Neutrophil (primary cell): ENCODE measurements at regions not wholly inside any gene's neighbourhood (a gene's known extent, or its start where the extent isn't known, plus 50 kb on each side); places are given as distances from the start of the nearest gene placed in this dataset.
A peak's percentile ranks its signal among the peaks of the same experiment; 100 is the strongest.
"Not testable (repeated sequence)": the region's sequence is repeated elsewhere in the genome, so short reads cannot be mapped to it uniquely, and the experiment has no call there.

Source experiments
- H3K27ac ChIP-seq: fragments of 200-600 bp; sonication (generic); 2 replicates; pipeline ENCODE4 v1.5.1; 2016; ENCODE audit warnings: mild to moderate bottlenecking, moderate library complexity
- H3K27me3 ChIP-seq: fragments of 200-600 bp; sonication (generic); 2 replicates; pipeline ENCODE4 v1.6.0; 2016; ENCODE audit warnings: mild to moderate bottlenecking
- H3K36me3 ChIP-seq: fragments of 200-600 bp; sonication (generic); 2 replicates; pipeline ENCODE4 v1.5.1; 2017
- H3K4me1 ChIP-seq, 2 experiments: fragments of 200-600 bp in 1 of 2; sonication (generic) in 1 of 2; 1 replicate in 1 of 2; 2 replicates in 1 of 2; pipeline versions ENCODE4 v1.5.1 to v1.6.1; 2013 to 2016; ENCODE audit warnings: low read depth in 1 of 2, low read length in 1 of 2, mild to moderate bottlenecking in 1 of 2, moderate library complexity in 1 of 2; ENCODE audit not compliant: control insufficient read depth in 1 of 2, insufficient read depth in 1 of 2
- H3K4me3 ChIP-seq, 2 experiments: fragments of 200-600 bp in 1 of 2; sonication (generic) in 1 of 2; 1 replicate in 1 of 2; 2 replicates in 1 of 2; pipeline ENCODE4 v1.5.1; 2013 to 2016; ENCODE audit warnings: low read depth in 1 of 2, low read length in 1 of 2, mild to moderate bottlenecking in 1 of 2, moderate library complexity in 1 of 2
- H3K9me3 ChIP-seq: fragments of 200-600 bp; sonication (generic); 2 replicates; pipeline ENCODE4 v1.5.1; 2016
- CTCF ChIP-seq: fragments of 200-600 bp; sonication (generic); IDR thresholded peaks from 2 replicates; pipeline ENCODE4 v1.5.1; 2016; ENCODE audit warnings: antibody characterized with exemption

- no peaks in the 10 kb centered on the region for H3K9me3 ChIP-seq
- H3K27ac ChIP-seq = no peak overlapping the region
- H3K36me3 ChIP-seq = no peaks in the 10 kb centered on the region
- no peaks in the 10 kb centered on the region for H3K4me1 ChIP-seq
- no peak overlapping the region for H3K4me3 ChIP-seq
- no peaks in the 10 kb centered on the region for H3K27me3 ChIP-seq
- no peak for TF ChIP-seq CTCF
Observed at GRCh38 chr18:46237891-46238290, 133.7 kb downstream of the HAUS1 start.

GRCh38 chr18:46239549-46239948 is 135.4 kb downstream of the HAUS1 start:
- Histone ChIP-seq H3K9me3 (no peaks in the 10 kb centered on the region), H3K4me3 (no peak overlapping the region), H3K4me1 (no peaks in the 10 kb centered on the region), H3K36me3 (no peaks in the 10 kb centered on the region), H3K27me3 (no peaks in the 10 kb centered on the region), H3K27ac (no peak overlapping the region)
- no peak for TF ChIP-seq CTCF

DNA sequence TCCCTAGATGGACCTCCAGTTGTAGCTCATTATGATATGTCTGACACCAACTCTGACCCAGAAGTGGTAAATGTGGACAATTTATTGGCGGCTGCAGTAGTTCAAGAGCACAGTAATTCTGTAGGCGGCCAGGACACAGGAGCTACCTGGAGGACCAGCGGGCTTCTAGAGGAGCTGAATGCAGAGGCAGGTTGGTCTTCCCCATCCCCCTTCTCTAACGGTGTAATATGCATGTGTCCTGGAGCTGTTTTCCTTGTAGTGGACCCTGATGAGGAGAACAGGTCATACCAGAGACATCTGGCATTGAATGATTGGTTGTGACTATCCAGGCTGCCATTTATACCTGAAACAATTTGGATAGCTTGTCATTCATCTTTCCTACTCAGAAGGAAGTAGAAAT is 135.8 kb downstream of the HAUS1 start:
- peak overlapping the region; percentile 13 for H3K27ac ChIP-seq
- no peak for TF ChIP-seq CTCF
- H3K4me1 ChIP-seq = no peaks in the 10 kb centered on the region
- no peaks in the 10 kb centered on the region for H3K27me3 ChIP-seq
- H3K36me3 ChIP-seq = no peaks in the 10 kb centered on the region
- H3K9me3 ChIP-seq = no peaks in the 10 kb centered on the region
- H3K4me3 ChIP-seq = no peak overlapping the region

DNA sequence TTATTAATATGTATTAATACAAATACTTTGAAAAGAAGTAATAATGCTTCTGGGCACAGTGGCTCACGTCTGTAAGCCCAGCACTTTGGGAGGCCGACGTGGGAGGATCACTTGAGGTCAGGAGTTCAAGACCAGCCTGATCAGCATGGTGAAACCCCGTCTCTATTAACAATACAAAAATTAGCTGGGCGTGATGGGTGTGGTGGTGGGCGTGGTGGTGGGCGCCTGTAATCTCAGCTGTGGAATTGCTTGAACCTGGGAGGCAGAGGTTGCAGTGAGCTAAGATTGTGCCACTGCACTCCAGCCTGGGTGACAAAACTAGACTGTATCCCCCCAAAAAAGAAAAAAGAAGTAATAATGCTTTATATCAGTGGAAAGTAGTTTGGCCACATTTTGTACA is 137.2 kb downstream of the HAUS1 start:
- not testable (repeated sequence) for H3K4me1 ChIP-seq, H3K9me3 ChIP-seq, H3K36me3 ChIP-seq, H3K27me3 ChIP-seq, H3K27ac ChIP-seq, H3K4me3 ChIP-seq

GRCh38 chr18:46242183-46242582 is 138.0 kb downstream of the HAUS1 start:
- no peak for TF ChIP-seq CTCF
- Histone ChIP-seq H3K27ac (no peak overlapping the region), H3K27me3 (no peaks in the 10 kb centered on the region), H3K36me3 (no peaks in the 10 kb centered on the region), H3K9me3 (no peaks in the 10 kb centered on the region), H3K4me3 (no peak overlapping the region), H3K4me1 (no peaks in the 10 kb centered on the region)

DNA sequence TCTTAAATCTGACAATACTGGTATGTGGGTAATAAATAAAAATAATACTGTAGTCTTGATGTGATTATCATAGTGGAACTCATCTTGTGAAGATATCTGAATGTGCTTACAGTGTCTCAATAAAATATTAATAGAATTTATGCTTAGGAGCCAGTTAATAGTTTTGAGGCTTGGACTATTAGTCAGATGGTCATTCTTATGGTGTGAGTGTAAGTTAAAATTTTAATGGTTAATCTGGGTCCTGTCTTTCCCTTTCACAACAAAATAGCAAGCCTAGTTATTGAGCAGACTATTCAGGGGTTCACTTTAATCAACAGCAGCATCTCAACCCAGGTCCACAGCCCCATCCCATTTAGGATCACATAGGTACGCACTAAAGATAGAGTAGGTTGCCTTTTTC is 138.9 kb downstream of the HAUS1 start:
- Histone ChIP-seq H3K4me3 (no peak overlapping the region), H3K27me3 (no peaks in the 10 kb centered on the region), H3K9me3 (no peaks in the 10 kb centered on the region), H3K27ac (no peak overlapping the region), H3K4me1 (no peaks in the 10 kb centered on the region), H3K36me3 (peaks cover 5% of the 10 kb centered on the region)
- TF ChIP-seq CTCF = no peak
